Spleen (tissue), 7 donors: ENCODE measurements at regions not wholly inside any gene's neighbourhood (a gene's known extent, or its start where the extent isn't known, plus 50 kb on each side); places are given as distances from the start of the nearest gene placed in this dataset.

Source experiments
- CTCF ChIP-seq, 11 experiments: fragments of 200-600 bp in 7 of 11; fragments of 450-650 bp in 4 of 11; sonication (generic) in 4 of 11; IDR thresholded peaks in 8 of 11; conservative IDR thresholded peaks in 3 of 11; 1 replicate in 7 of 11; 2 replicates in 4 of 11; pipeline versions ENCODE4 v1.4.0 to v1.8.0; 2016 to 2021; ENCODE audit warnings: antibody characterized with exemption in 11 of 11, inconsistent platforms in 4 of 11, mild to moderate bottlenecking in 1 of 11
- POLR2A ChIP-seq, 3 donors: fragments of 450-650 bp; IDR thresholded peaks; one replicate each; pipeline ENCODE4 v1.5.1; 2017; ENCODE audit warnings: antibody characterized with exemption in 3 of 3, mild to moderate bottlenecking in 1 of 3
- POLR2AphosphoS5 ChIP-seq, 3 donors: sonication (generic); formaldehyde crosslinking; IDR thresholded peaks; one replicate each; pipeline ENCODE4 v1.5.1; 2017; ENCODE audit warnings: antibody characterized with exemption in 3 of 3
- donor health status: DM: no; HTN: no; CAD: no; lungs with moderate emphysema.
- donor health status: DM: no; HTN: no; CAD: no.
- donor health status: DM: no; HTN: no; CAD: no.

GRCh38 chr10:118952493-118953295, 76.8 kb upstream of the NANOS1 start:
- TF ChIP-seq CTCF (IDR thresholded peaks at IDR 0.05 in 8 of 11, conservative IDR thresholded peaks at IDR 0.05 in 3 of 11) (no peak), POLR2AphosphoS5 (IDR thresholded peaks at IDR 0.05) (no peak), POLR2A (IDR thresholded peaks at IDR 0.05) (no peak)
